ELR (cell line): ENCODE measurements at regions not wholly inside any gene's neighbourhood (a gene's known extent, or its start where the extent isn't known, plus 50 kb on each side); places are given as distances from the start of the nearest gene placed in this dataset.
A peak's percentile ranks its signal among the peaks of the same experiment; 100 is the strongest.
"Not testable (repeated sequence)": the region's sequence is repeated elsewhere in the genome, so short reads cannot be mapped to it uniquely, and the experiment has no call there.

ENCODE experiments used
- DNase-seq: peaks from one replicate; pipeline ENCODE4 v3.0.0-alpha.2; 2015; ENCODE audit warnings: low read depth

GRCh38 chr14:95597784-95598211, 62.9 kb downstream of the GLRX5 start:
- DNase-seq = peak; percentile 51

DNA sequence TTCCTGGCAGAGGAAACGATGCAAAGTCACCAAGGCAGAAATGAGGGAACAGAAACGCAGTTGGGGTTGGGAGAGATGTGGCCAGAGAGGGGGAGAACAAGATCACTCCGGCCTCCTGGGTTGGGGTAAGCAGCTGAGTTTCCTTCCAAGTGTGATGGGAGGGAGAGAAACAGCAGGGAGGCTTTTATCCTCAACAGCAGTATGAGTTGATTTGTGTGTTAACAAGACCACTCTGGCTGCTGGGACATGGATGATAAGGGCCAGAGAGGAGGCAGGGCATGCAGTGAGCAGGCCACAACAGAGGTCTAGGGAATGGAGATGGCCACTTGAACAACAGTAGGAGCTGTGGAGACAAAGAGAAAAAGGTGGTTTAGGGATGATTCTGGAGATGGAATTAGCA, 66.8 kb downstream of the GLRX5 start:
- DNase-seq = no peak

DNA sequence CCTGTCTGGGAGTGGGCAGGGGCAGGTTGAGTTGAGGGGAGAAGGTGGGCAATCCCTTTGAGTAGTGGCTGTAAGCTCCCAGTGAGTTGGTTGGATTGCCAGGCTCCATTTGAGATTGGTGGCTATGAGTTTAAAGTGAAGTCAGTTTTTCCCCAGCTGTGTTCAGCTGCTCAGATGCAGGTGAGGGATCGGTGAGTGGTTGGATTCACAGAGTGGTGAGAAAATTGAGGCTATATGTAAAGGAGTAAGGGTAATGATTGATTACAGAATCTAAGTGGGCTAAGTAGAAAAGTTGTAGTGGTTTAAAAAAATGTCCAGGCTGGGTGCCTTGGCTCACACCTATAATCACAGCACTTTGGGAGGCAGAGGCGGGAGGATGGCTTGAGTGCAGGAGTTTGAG, 68.6 kb downstream of the GLRX5 start:
- DNase-seq = no peak

GRCh38 chr14:95606266-95606665, 71.4 kb downstream of the GLRX5 start:
- DNase-seq = no peak

DNA sequence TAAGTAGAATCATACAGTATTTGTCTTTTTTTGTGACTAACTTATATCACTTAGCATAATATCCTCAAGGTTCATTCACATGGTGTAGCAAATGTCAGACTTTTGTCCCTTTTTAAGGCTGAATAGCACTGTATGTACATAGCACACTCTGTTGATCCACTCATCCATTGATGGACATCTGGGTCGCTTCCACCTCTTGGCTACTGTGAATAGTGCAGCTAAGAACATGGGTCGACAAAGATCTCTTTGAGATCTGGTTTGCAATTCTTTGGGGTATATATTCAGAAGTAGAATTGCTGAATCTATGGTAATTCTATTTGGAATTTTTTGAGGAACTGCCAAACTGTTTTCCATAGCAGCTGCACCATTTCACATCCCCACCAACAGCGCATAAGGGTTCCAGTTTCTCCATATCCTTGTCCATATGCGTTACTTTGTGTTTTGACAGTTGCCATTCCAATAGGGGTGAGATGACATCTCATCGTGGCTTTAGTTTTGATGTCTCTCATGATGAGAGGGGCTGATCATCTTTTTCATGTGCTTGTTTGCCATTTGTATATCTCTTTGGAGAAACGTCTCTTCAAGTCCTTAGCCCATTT, 73.9 kb downstream of the GLRX5 start:
- no peak for DNase-seq

- DNase-seq = peak; percentile 68
These were observed 74.6 kb downstream of the GLRX5 start for GRCh38 chr14:95609398-95609990.

- no peak for DNase-seq
These were observed 74.8 kb upstream of the TCL1B start for GRCh38 chr14:95611293-95611880.

DNA sequence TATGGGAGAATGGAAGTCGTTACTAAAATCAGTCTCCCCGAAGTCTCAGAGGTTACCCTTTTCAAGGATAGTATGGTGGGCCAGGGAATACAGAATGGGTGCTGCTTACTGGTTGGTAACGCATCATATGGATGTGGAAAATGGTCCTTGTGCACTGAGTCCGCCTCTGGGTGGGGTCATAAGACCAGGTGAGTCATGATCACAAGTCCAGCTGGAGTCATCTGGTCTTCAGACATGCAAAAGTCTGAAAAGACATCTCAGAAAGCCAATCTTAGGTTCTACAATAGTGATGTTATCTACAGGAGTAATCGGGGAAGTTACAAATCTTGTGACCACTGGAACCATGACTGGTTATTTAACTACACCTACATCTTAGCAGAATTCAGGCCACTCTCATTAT, 71.9 kb upstream of the TCL1B start:
- peak; percentile 36 for DNase-seq

GRCh38 chr14:95616745-95617144, 69.5 kb upstream of the TCL1B start:
- no peak for DNase-seq

- no peak for DNase-seq
These were observed 66.3 kb upstream of the TCL1B start for GRCh38 chr14:95619785-95620417.

- no peak for DNase-seq
These were observed 65.6 kb upstream of the TCL1B start for GRCh38 chr14:95620659-95621059.

GRCh38 chr14:95623195-95623594, 63.0 kb upstream of the TCL1B start:
- DNase-seq = no peak

GRCh38 chr14:95625710-95626109, 60.5 kb upstream of the TCL1B start:
- DNase-seq = not testable (repeated sequence)

DNA sequence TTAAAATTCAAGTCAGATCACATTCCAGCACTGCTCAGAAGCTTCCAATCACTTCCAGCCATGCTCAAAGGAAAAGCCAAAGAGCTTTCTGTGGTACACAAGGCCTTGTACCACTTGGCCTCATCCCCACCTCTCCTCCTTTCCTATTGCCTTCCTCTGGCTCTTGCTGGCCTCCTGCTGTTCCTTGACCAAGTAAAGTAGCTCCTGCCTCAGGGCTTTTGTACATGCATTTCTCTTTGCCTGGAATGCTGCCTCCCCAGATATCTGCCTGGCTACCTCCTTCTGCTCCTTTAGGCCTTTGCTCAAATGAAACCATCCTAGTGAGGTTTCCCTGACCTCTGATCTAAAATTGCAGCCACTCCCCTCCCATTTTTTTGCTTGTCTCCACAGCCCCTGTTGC, 51.2 kb upstream of the TCL1B start:
- DNase-seq = no peak
